ENCODE measurements at regions not wholly inside any gene's neighbourhood (a gene's known extent, or its start where the extent isn't known, plus 50 kb on each side); places are given as distances from the start of the nearest gene placed in this dataset.
"Not testable (repeated sequence)": the region's sequence is repeated elsewhere in the genome, so short reads cannot be mapped to it uniquely, and the experiment has no call there.

DNA sequence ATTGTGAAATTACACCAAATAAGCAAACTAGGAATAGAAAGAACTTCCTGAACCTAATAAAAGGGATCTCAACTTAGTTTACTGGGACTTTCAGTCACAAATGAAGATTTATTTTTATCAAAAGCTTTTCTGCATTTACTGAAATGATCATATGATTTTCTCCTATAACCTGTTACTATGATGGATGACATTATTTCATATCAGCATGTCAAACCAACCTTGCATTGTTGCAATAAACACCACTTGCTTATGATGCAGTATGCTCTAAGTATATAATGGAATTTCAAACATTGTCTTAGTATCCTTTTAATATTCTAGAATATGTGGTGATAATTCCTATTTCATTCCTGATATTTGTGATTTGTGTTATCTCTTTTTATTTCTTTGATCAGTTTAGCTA lies 303.0 kb downstream of the CGGBP1 start:
- DNase-seq (ENCODE audit: low read depth), result no peak
- TF ChIP-seq, protein P1, sequence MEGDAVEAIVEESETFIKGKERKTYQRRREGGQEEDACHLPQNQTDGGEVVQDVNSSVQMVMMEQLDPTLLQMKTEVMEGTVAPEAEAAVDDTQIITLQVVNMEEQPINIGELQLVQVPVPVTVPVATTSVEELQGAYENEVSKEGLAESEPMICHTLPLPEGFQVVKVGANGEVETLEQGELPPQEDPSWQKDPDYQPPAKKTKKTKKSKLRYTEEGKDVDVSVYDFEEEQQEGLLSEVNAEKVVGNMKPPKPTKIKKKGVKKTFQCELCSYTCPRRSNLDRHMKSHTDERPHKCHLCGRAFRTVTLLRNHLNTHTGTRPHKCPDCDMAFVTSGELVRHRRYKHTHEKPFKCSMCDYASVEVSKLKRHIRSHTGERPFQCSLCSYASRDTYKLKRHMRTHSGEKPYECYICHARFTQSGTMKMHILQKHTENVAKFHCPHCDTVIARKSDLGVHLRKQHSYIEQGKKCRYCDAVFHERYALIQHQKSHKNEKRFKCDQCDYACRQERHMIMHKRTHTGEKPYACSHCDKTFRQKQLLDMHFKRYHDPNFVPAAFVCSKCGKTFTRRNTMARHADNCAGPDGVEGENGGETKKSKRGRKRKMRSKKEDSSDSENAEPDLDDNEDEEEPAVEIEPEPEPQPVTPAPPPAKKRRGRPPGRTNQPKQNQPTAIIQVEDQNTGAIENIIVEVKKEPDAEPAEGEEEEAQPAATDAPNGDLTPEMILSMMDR (IDR thresholded peaks at IDR 0.05; ENCODE audit: low read length, missing control alignments), result no peak
- no peak overlapping the region for H3K4me3 ChIP-seq (replicated peaks; ENCODE audit: low read depth, low read length)

DNA sequence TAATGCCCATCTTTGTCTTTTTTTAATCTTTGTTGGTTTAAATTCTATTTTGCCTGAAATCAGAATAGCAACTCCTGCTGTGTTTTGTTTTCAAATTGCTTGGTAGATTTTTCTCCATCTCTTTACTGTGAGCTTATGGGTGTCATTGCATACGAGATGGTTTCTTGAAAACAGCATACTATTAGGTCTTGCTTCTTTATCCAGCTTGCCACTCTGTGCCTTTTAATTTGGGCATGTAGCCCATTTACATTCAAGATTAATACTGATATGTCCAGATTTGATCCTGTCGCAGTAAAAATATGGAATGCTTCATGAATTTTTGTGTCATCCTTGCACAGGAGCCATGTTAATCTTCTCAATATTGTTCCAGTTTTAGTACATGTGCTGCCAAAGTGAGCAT lies 316.6 kb downstream of the CGGBP1 start:
- TF ChIP-seq, protein P1 (IDR thresholded peaks at IDR 0.05; ENCODE audit: low read length, missing control alignments), result no peak
- H3K4me3 ChIP-seq (replicated peaks; ENCODE audit: low read depth, low read length), result no peak overlapping the region
- no peak for DNase-seq (ENCODE audit: low read depth)

DNA sequence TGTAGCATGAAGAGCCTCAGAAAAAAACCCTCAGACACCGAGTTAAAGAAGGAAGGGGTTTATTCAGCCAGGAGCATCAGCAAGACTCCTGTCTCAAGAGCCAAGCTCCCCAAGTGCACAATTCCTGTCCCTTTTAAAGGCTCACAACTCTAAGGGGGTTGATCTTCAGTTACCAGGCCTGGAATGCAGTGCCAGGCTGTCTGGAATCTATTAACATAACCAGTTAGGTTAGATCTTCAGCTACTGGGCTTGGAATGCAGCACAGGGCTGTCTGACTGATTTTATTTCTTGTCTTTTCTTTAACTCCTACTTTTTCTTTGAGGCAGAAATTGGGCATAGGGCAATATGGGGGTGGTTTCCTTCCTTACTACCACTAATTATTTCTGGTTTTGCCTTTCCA lies 317.9 kb downstream of the CGGBP1 start:
- not testable (repeated sequence) for H3K4me3 ChIP-seq (replicated peaks; ENCODE audit: low read depth, low read length); DNase-seq (ENCODE audit: low read depth)

DNA sequence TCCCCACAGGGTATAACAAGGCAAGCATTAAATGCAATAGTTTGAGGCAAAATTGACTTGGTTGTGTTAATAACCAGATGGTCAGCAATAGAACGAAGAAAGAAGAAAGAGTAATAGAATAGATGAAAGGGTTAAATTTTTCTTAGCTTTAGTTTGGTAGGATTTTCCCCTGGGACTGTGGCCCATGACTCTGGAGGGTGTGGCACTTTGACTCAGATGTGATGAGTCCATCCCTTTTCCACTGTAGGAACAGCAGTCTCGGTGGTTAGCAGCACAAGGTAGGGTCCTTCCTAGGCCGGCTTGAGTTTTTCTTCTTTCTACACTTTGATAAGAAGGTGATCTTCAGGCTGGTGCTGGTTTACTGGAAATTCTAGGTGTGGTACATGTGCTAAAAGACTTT lies 321.0 kb downstream of the CGGBP1 start:
- not testable (repeated sequence) for H3K4me3 ChIP-seq (replicated peaks; ENCODE audit: low read depth, low read length); DNase-seq (ENCODE audit: low read depth)

DNA sequence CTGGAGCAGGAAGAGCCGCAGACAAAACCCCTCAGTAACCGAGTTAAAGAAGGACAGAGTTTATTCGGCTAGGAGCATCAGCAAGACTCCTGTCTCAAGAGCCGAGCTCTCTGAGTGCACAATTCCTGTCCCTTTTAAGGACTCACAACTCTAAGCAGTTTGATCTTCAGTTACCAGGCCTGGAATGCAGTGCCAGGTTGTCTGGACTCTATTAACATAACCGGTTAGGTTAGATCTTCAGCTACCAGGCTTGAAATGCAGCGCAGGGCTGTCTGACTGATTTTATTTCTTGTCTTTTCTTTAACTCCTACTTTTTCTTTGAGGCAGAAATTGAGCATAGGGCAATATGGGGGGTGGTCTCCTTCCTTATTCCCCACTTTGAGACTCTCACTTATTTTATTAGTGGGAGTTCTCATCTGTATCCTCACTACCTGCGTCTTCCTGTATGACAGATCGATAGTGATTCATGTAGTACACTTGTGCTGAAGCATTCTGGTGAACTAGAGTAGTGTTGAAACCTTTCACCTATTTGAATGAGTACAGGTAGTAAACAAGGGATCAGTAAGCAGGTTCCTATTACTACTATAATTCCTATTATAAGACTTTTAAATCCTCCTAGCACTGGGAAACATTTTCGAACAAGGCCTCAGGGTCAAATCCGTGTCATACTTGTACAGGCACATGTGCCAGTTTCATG lies 325.0 kb downstream of the CGGBP1 start:
- H3K4me3 ChIP-seq (replicated peaks; ENCODE audit: low read depth, low read length), result no peak overlapping the region
- TF ChIP-seq, protein P1 (IDR thresholded peaks at IDR 0.05; ENCODE audit: low read length, missing control alignments), result no peak
- DNase-seq (ENCODE audit: low read depth), result no peak

DNA sequence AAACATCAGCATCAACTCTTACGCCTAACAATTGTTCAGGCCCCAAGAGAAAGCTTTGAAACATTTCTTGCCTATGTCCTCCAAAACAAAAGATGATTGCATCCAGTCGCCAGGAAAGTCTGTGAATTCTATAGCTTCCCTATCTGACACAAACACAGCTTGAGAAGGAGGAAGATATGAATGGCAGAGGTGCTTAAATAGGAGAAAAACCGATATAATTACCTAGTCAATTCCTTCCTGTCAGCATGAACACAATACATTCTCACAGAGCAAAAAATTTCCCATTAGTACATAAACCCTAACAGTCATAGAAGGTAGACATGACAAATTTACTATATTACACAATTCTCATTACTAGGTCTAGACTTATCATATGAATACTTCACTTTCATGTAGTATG lies 326.5 kb downstream of the CGGBP1 start:
- no peak for DNase-seq (ENCODE audit: low read depth)
- TF ChIP-seq, protein P1 (IDR thresholded peaks at IDR 0.05; ENCODE audit: low read length, missing control alignments), result no peak
- no peak overlapping the region for H3K4me3 ChIP-seq (replicated peaks; ENCODE audit: low read depth, low read length)

DNA sequence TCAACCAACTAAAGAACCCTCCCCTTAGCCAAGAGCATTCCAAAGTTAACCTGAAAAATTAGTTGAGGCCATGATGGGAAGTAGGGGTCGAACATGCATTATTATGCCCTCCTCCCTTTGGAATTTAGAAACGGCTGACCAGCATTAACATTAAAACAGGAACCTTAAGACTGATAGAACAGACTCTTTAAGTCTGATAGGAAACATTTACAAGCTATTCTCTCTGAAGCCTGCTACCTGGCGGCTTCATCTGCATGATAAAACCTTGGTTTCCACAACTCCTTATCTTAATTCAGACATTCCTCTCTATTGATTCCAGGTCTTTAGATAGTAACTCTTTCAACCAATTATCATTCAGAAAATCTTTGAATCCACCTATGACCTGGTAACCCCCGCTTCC lies 331.0 kb downstream of the CGGBP1 start:
- no peak overlapping the region for H3K4me3 ChIP-seq (replicated peaks; ENCODE audit: low read depth, low read length)
- DNase-seq (ENCODE audit: low read depth), result no peak
- TF ChIP-seq, protein P1 (IDR thresholded peaks at IDR 0.05; ENCODE audit: low read length, missing control alignments), result no peak

DNA sequence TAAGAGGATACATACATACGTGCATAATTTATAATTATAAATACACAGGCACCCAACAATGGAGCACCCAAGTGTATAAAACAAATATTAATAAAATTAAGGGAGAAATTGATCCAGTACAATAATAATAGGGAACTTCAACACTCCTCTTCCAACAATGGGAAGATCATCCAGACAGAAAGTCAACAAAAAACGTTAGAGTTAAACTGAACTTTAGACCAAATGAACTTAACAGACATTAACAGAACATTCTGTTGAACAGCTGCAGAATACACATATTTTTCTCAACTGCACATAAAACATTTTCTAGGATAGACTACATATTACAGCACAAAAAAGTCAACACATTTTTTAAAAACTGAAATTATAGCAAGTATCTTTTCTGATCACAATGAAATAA lies 339.7 kb downstream of the CGGBP1 start:
- TF ChIP-seq, protein P1 (IDR thresholded peaks at IDR 0.05; ENCODE audit: low read length, missing control alignments), result no peak
- no peak overlapping the region for H3K4me3 ChIP-seq (replicated peaks; ENCODE audit: low read depth, low read length)
- DNase-seq (ENCODE audit: low read depth), result no peak
